IMR-90 (cell line): ENCODE measurements at regions not wholly inside any gene's neighbourhood (a gene's known extent, or its start where the extent isn't known, plus 50 kb on each side); places are given as distances from the start of the nearest gene placed in this dataset.

Experiments used
- ATAC-seq: fragments of 200-7000 bp; cut with Tn5 transposase; 2 replicates; pipeline ENCODE4 v1.9.1; 2020; ENCODE audit warnings: low read depth, mild to moderate bottlenecking, moderate library complexity
- BruUV-seq: library from RNA; stranded (reverse); fragments of 400-500 nt; replicated peaks from 2 replicates; lab custom pipeline; 2021; lab: Mats Ljungman, UMichigan
- CTCF ChIA-PET: fragments of 300-600 bp; formaldehyde crosslinking; extraction: SDS; loops from one replicate; lab custom pipeline; 2021; ENCODE audit warnings: antibody characterized with exemption; lab: Yijun Ruan, JAX
- POLR2A ChIA-PET: fragments of 300-600 bp; sonication (Branson Sonifier 250); formaldehyde crosslinking; loops from one replicate; lab custom pipeline; 2022; ENCODE audit warnings: antibody characterized with exemption; ENCODE audit not compliant: unreplicated experiment; lab: Charles Lee
- DNase-seq: peaks from one replicate; pipeline ENCODE4 v3.0.0; 2013
- H2AFZ ChIP-seq: replicated peaks from 2 replicates; pipeline ENCODE3; 2013; ENCODE audit warnings: low read length, mild to moderate bottlenecking; ENCODE audit not compliant: poor library complexity
- H2AK5ac ChIP-seq: 2 replicates; pipeline ENCODE4 v1.6.1; 2013; ENCODE audit warnings: low read depth, low read length, inconsistent platforms
- H2AK9ac ChIP-seq: replicated peaks from 2 replicates; pipeline ENCODE3; 2013; ENCODE audit warnings: mild to moderate bottlenecking, low read depth, low read length, moderate library complexity; ENCODE audit not compliant: poor library complexity
- H2BK120ac ChIP-seq: 2 replicates; pipeline ENCODE4 v1.6.1; 2013; ENCODE audit warnings: low read depth, low read length, inconsistent platforms
- H2BK15ac ChIP-seq: 3 replicates; pipeline ENCODE4 v1.6.1; 2013; ENCODE audit warnings: low read depth, low read length, inconsistent platforms
- H2BK20ac ChIP-seq: 2 replicates; pipeline ENCODE4 v1.6.1; 2013; ENCODE audit warnings: low read depth, mild to moderate bottlenecking, inconsistent platforms, low read length, moderate library complexity
- H2BK5ac ChIP-seq: 2 replicates; pipeline ENCODE4 v1.6.1; 2013; ENCODE audit warnings: mild to moderate bottlenecking, low read depth, low read length, inconsistent platforms; ENCODE audit not compliant: poor library complexity, severe bottlenecking
- H3K14ac ChIP-seq: replicated peaks from 2 replicates; pipeline ENCODE4 v1.6.1; 2013; ENCODE audit warnings: low read depth, low read length, inconsistent platforms
- H3K18ac ChIP-seq: 2 replicates; pipeline ENCODE4 v1.6.1; 2013; ENCODE audit warnings: low read depth, low read length, control low read depth
- H3K23ac ChIP-seq: 2 replicates; pipeline ENCODE4 v1.6.1; 2013; ENCODE audit warnings: low read depth, low read length, inconsistent platforms
- H3K27ac ChIP-seq: 2 replicates; pipeline ENCODE4 v1.5.1; 2013; ENCODE audit warnings: mild to moderate bottlenecking, control low read depth, low read length; ENCODE audit not compliant: insufficient read depth
- H3K27me3 ChIP-seq: 2 replicates; pipeline ENCODE4 v1.6.1; 2013; ENCODE audit warnings: low read length; ENCODE audit not compliant: control insufficient read depth, insufficient read depth
- H3K36me3 ChIP-seq: 2 replicates; pipeline ENCODE4 v1.6.1; 2013; ENCODE audit warnings: low read length, mixed read lengths; ENCODE audit not compliant: control insufficient read depth, insufficient read depth
- H3K4ac ChIP-seq: 2 replicates; pipeline ENCODE4 v1.6.1; 2013; ENCODE audit warnings: low read depth, low read length, inconsistent platforms
- H3K4me1 ChIP-seq: 2 replicates; pipeline ENCODE4 v1.6.1; 2013; ENCODE audit warnings: low read length, mixed read lengths; ENCODE audit not compliant: control insufficient read depth, insufficient read depth
- H3K4me2 ChIP-seq: 2 replicates; pipeline ENCODE4 v1.6.1; 2013; ENCODE audit warnings: low read depth, mild to moderate bottlenecking, control low read depth, low read length, moderate library complexity
- H3K4me3 ChIP-seq: 2 replicates; pipeline ENCODE4 v1.5.1; 2013; ENCODE audit warnings: low read depth, mild to moderate bottlenecking, control low read depth, low read length, moderate library complexity; ENCODE audit not compliant: insufficient read depth
- H3K56ac ChIP-seq: 2 replicates; pipeline ENCODE4 v1.6.1; 2013; ENCODE audit warnings: low read length, inconsistent platforms; ENCODE audit not compliant: insufficient read depth; ENCODE audit errors: extremely low read depth
- H3K79me1 ChIP-seq, 2 experiments: 2 replicates each; pipeline ENCODE4 v1.6.1; 2013; ENCODE audit warnings: low read length in 2 of 2, inconsistent platforms in 1 of 2, low read depth in 1 of 2
- H3K9ac ChIP-seq: 2 replicates; pipeline ENCODE4 v1.6.1; 2013; ENCODE audit warnings: low read depth, low read length, control low read depth
- H3K9me1 ChIP-seq: 2 replicates; pipeline ENCODE4 v1.6.1; 2013; ENCODE audit warnings: low read length, inconsistent platforms; ENCODE audit not compliant: insufficient read depth
- H3K9me3 ChIP-seq: 2 replicates; pipeline ENCODE4 v1.6.1; 2013; ENCODE audit warnings: low read length; ENCODE audit not compliant: control insufficient read depth, insufficient read depth
- H4K20me1 ChIP-seq: 2 replicates; pipeline ENCODE4 v1.6.1; 2013; ENCODE audit warnings: low read length, inconsistent platforms; ENCODE audit not compliant: insufficient read depth
- H4K5ac ChIP-seq: 2 replicates; pipeline ENCODE4 v1.6.1; 2013; ENCODE audit warnings: mild to moderate bottlenecking, low read depth, low read length, control low read depth
- H4K8ac ChIP-seq, 2 experiments: 2 replicates each; pipeline ENCODE4 v1.6.1; 2013; ENCODE audit warnings: low read depth in 2 of 2, low read length in 2 of 2, control low read depth in 1 of 2, inconsistent platforms in 1 of 2
- H4K91ac ChIP-seq: 2 replicates; pipeline ENCODE4 v1.6.1; 2013; ENCODE audit warnings: low read depth, low read length, inconsistent platforms; ENCODE audit not compliant: insufficient read depth
- BHLHE40 ChIP-seq: fragments of 150-350 bp; IDR thresholded peaks from 2 replicates; pipeline ENCODE4 v1.6.1; 2016; ENCODE audit warnings: mild to moderate bottlenecking, low read depth, low read length
- MAFK ChIP-seq: IDR thresholded peaks from 2 replicates; pipeline ENCODE4 v1.6.1; 2012; ENCODE audit warnings: low read depth, low read length, improper control_type of control experiment
- POLR2A ChIP-seq: IDR thresholded peaks from 2 replicates; pipeline ENCODE4 v1.6.1; 2012; ENCODE audit warnings: mild to moderate bottlenecking, low read depth, low read length
- RFX5 ChIP-seq: IDR thresholded peaks from 2 replicates; pipeline ENCODE4 v1.8.0; 2012; ENCODE audit warnings: low read depth, mild to moderate bottlenecking, low read length, moderate library complexity
- WGBS, 2 experiments: methylation state at CpG; one replicate each; pipeline versions ENCODE4 v1.1.5 to v1.1.7; 2013; ENCODE audit warnings: missing lambda C conversion rate in 2 of 2; ENCODE audit not compliant: insufficient read length in 1 of 2; ENCODE audit errors: extremely low coverage in 2 of 2; 5-methylcytosine and 5-hydroxymethylcytosine counted together
- dilution Hi-C: fragments of 300-500 bp; cut with HindIII; formaldehyde crosslinking; loops from one replicate; pipeline ENCODE4 v1.14.3; 2018; ENCODE audit warnings: low sequenced_read_pairs; ENCODE audit not compliant: unreplicated experiment
- in situ Hi-C: fragments of 300-500 bp; cut with MboI; formaldehyde crosslinking; loops from 3 replicates; pipeline ENCODE4 v1.14.3; 2019; ENCODE audit warnings: low sequenced_read_pairs, inconsistent platforms, mixed read lengths
- intact Hi-C: fragments of 100-400 bp; cut with micrococcal nuclease; formaldehyde crosslinking; loops from 2 replicates; pipeline ENCODE4 v1.10.0; 2022

- ATAC-seq (no peak), DNase-seq (no peak)
- Histone ChIP-seq H2AK5ac (no peak overlapping the region), H2BK5ac (peak overlapping the region; percentile 13), H2BK120ac (no peak overlapping the region), H3K4me2 (no peak overlapping the region), H3K14ac (no peak overlapping the region), H3K9ac (no peak overlapping the region), H3K27me3 (no peaks in the 10 kb centered on the region), H2BK15ac (no peak overlapping the region), H3K4me3 (no peak overlapping the region), H3K27ac (no peak overlapping the region), H4K8ac (no peak overlapping the region), H3K18ac (no peak overlapping the region), H3K56ac (no peak overlapping the region), H3K23ac (no peak overlapping the region), H2AFZ (no peak overlapping the region), H4K91ac (no peak overlapping the region), H2BK20ac (no peak overlapping the region), H3K4ac (no peak overlapping the region), H2AK9ac (no peak overlapping the region), H4K20me1 (no peaks in the 10 kb centered on the region), H3K9me1 (no peaks in the 10 kb centered on the region), H3K36me3 (no peaks in the 10 kb centered on the region), H3K9me3 (peaks cover 3% of the 10 kb centered on the region), H4K5ac (no peak overlapping the region), H3K79me1 (no peaks in the 10 kb centered on the region), H3K4me1 (peaks cover 3% of the 10 kb centered on the region)
- in situ Hi-C loops, result no loop called here
- dilution Hi-C loops, result no loop called here
- ChIA-PET POLR2A (interaction anchor here (0.7 kb wide), 1 partner anchor 1012 kb away, joined by 3 read pairs; no protein-coding TSS in a partner anchor), CTCF (no interaction called here)
- no TSS peak for BruUV-seq
- WGBS, 2 experiments, result no CpG with 5 or more reads among the region's 2 CpGs
- intact Hi-C loops, result no loop called here
- TF ChIP-seq BHLHE40 (no peak), POLR2A (no peak), RFX5 (no peak), MAFK (no peak)
Measured at GRCh38 chr4:177196615-177197014, 113.1 kb upstream of the NEIL3 start.
